HS-27A (cell line): ENCODE measurements at regions not wholly inside any gene's neighbourhood (a gene's known extent, or its start where the extent isn't known, plus 50 kb on each side); places are given as distances from the start of the nearest gene placed in this dataset.
A peak's percentile ranks its signal among the peaks of the same experiment; 100 is the strongest.

Experiments used
- DNase-seq: peaks from one replicate; pipeline ENCODE4 v3.0.0-alpha.2; 2012; ENCODE audit warnings: low read depth, missing footprints

DNA sequence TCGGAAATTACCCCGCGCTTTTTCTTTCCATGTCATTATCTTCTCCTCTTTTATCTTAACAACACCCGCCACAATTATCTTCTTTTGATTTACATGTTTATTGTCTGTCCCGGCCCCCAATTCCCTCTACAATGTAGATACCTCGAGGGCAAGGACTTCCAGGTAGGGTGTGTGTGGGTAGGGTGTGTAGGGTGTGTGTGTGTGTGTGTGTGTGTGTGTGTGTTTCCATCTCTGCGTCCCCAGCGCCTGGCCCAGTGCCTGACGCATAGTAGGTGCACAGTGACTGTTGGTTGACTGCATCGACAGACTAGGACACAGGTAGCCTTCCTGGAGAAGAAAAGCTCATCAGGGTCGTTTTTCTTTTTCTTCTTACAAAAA, 103.1 kb downstream of the UCHL1 start:
- no peak for DNase-seq

DNA sequence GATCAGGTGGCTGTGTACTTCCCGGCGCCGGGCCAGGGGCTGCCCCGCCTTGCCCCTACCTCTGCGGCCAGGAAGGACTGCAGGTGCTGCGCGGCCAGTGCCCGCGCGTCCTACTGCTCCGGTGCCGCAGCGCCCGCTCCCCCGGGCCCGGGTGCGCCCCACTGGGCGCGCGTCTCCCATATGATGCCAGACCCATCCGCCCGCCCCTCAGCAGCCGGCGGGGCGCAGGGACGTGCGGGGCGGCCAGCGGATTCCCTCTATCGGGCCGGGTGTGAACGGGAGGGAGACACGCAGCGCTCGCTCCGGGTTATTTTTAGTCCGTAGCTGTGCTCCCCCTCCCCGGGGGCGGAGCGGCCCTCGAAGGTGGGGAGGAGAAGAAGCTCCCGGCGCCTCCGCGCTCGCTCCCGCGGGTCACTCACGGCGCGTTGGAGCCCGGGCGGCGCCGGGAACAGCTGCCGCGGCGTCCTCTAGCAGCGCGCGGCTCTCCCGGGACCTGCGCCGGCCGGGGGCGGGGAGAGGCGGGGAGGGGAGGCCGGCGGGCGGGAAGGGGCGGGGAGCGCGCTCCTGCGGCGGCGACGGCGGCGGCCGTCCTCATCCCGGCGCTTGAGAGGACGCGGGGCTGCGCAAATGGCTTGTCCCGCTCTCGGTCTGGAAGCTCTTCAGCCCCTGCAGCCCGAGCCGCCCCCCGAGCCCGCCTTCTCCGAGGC, 103.6 kb downstream of the UCHL1 start:
- DNase-seq, result peak; percentile 30

DNA sequence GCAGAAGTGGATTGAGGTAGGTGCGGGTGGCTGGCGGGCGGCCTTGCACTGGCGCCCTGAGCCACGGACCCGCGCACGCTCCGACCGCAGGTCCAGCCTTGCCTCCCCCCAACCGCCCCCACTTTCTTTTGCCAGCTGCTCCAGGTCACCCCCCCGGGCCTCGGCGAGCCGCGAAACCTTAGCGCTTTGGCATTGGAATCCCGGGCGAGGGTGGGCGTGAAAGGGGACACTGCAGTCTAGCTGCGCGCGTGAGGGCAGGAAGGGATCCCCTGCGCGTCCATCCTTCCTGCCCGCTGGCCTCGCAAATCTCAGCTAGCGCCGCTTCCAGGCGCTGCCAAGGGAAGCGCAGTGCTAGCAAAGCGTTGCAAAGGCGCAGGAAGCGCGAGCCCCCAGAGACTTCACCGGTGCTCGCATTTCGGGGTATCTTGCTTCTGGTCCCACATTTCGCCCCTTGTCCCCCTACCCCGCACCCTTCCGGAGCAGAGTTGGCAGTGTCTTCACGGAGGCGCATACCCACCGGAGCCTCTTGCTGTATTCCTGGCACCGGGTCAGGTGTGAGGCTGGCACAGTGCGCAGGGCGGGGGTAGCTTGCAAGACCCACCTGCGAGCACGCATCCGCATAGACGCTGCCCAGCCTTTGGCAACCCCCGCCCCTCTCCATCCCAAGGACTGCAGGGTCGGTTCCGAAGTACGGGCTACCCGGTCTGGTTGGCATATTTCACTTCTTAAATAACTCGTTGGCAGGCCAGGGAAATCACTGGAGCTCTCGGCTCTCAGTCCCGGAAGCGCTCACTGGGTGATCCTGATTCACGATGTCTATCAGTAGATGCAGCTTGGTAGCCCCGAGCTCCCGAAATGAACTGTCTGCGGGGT, 104.4 kb downstream of the UCHL1 start:
- no peak for DNase-seq

DNA sequence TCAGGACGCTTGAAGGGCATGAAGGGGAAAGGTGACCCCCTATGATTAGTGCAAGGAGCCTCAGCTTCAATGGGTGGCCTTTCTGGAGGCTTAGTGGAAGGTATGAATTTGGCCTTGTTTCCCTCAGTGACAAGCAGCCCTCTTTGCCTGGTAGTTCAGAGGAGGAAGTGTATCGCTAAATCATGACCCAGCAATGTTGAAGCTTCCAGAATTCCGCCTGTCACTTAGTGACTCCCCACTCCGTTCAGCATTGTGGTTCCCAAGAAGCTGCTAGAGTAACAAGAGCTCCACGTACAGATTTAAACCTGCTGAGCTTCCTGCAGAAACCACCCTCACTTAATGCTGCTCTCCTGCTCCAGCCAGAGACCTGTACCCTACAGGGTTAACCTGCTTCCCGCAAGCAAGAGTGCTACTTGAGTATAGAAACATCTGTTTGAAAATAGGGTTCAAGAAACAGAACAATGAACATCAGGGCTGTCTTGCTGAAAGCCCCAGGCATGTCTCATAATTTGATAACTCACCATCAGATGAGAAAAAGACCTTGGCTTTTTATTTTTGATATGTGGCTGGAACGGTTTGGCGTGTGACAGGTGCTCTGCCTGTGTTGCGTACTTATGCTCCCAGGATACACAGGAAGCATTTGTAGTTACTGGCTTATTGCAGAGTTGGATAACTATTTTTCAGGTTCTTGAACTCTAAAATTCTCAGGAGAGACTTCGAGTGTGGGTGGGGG, 105.2 kb downstream of the UCHL1 start:
- no peak for DNase-seq

DNA sequence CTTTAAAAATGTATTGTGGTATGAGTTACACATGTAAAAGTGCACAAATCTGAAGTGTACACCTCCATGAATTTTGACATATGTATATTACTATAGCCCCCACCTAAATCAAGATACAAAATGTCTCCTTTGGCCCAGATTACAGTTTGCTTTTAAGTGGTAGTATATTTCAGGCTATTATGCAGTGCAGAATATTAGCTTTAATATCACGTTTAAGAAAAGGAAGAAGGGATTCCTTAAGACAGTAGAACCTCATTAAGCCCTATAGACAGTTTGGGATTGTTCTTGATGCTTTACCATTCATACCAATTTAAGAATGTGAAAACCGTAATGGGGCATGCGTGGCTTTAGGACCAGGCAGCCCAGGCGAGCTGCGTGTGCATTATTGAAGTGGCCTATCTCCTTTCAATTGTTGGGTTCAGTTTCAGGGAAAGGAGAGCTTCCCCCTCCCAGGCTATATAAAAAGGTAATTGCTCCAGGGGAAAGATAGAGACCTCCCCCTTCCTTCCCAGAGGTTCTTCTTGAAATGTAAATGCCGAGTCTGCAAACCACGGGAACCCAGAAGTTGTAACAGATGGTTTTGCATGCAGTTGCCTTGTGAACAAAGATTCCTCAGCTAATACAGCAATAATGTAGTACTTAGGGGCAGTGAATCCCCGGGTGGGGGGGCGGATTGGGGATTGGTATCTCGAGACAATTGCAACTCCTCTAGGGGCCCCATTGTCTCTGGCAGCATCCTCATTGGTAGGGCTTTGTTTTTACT, 106.1 kb downstream of the UCHL1 start:
- no peak for DNase-seq

DNA sequence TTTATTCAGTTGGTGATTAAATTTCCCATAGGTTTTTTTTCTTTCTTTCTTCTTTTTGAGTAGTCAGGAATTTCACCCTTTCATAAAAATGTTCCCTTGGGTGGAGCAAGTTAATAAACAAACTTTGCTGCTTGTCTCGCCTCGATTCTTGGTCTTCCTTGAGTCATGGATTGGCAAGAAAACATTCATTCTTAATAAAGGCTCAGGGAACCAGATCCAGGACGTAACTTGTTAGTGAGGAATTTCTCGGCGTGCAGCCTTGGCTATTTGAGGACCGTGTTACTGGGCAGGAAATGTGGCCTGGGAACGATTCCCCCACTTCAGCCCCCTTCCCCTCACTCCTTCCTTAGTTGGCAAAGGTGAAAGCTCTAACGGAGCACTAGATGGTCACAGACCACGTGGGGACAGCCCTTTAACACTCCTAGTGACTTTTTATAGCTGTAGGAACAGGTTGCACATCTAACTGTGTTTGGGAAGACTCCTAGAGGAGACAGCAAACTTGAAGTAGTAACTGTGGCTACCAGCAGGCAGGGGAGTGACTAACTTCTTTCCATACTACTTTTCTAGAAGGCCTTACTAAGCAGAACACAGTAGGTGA, 106.8 kb downstream of the UCHL1 start:
- peak; percentile 53 for DNase-seq

DNA sequence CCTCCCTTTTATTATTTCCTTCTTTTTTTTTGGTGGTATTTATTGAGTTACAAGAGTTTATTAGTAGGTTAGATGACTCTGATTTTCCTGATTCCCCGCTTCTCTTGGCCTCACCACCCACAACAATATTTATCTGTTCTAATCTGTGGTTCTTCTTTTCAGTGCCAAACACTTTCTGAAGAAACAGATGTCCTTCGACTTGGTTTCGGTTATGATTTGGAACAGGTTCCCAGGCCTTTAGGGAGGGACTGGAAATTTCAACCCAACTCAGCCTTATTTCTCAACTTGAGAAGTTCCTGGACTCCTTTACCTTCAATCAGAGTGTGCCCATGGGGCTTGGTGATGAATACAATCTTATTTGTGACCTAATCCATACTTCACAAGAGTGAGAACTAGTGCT, 108.1 kb downstream of the UCHL1 start:
- DNase-seq, result no peak

DNA sequence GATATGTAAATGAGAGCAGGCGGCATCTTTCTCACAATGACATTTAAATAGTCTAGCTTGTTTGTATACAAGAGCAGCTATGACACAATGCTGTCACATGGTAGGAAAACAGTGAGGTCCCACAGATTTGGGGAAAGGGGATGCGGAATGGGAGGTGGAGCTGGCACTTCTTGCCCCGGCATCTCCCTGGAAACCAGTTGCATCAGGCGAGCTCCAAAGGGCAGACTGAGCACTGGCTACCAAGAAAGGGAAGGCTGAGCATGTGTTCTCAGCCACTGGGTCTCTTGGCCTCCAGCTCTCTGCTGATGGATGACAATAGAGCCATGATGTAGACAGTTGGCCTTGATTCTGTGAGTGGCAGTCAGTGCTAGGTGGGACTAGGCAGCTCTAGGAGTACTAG, 109.0 kb downstream of the UCHL1 start:
- no peak for DNase-seq

DNA sequence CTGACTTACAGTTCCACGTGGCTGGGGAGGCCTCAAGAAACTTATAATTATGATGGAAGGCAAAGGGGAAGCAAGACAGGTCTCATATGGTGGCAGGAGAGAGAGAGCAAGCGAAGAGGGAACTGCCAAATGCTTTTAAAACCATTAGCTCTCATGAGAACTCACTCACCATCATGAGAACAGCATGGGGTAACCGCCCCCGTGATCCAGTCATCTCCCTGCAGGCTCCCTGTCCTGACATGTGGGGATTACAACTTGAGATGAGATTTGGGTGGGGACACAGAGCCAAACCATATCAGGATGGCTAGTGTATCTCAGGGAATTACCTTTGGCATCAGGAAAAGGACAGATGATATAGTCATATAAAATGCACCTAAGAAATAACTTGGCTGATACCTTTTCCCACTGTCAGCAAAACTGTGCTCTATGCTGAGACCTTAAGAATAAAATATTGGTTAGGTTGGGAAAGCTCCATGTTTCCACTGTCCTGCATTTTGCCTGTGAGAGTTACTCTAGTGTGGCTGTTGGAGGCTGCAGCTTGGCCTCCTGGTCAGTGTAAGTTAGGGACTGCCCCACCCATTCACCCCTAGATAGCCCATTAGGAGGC, 110.3 kb downstream of the UCHL1 start:
- DNase-seq, result no peak

DNA sequence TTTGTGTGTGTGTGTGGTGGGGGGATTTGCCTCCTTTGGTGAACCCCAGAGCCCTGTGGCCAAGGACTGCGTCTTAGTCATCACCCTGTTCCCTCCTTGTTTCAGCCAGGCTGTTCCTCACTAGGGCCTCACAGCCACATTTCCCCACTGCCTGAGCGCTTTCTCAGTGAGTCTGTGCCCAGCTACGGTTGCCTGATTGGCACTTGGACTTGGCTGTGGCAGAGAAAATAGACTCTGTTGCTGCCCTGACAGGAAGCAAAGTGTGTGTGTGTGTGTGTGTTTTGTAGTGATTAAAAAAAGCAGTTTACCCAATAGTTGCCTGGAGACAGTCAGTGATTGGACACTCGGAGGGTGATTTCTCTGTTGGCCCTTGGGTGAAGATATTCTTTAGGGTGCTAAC, 113.0 kb downstream of the UCHL1 start:
- no peak for DNase-seq

DNA sequence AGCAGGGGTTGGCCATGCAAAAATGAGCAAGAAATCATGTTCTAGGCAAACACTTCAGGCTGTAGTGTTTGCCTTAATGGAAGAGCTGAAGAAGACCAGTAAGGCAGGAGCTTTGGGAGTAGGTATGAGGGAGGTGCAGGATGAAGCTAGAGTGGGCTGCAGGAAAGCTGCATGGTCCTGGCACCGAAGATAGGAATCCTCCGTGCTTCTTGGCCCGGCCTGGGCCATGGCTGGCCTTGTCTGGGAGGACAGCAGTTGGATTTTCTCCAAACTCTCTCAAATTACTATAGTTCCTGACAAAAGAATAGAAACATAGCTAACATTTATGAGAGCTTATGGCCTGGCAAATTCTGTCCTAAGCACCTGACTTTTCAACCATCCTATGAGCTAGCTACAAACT, 116.5 kb downstream of the UCHL1 start:
- DNase-seq, result no peak

DNA sequence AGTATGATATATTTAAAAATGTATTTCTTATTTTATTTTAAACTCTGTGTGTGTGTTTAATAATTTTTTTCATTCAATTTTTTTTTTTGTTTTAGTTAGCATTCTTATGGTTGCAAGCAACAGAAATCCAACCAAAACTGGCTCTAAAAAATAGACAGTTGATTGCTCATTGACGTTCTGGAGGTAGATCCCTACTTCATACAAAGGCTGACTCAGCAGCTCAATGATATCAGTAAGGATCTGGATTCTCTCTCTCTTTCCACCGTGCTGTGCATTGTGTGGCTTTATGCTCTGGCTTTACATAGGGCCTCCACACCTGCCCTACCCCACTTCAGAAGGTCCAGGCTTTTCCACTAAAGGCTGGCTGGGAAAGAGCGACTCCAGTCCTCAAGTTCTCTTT, 117.8 kb downstream of the UCHL1 start:
- no peak for DNase-seq

DNA sequence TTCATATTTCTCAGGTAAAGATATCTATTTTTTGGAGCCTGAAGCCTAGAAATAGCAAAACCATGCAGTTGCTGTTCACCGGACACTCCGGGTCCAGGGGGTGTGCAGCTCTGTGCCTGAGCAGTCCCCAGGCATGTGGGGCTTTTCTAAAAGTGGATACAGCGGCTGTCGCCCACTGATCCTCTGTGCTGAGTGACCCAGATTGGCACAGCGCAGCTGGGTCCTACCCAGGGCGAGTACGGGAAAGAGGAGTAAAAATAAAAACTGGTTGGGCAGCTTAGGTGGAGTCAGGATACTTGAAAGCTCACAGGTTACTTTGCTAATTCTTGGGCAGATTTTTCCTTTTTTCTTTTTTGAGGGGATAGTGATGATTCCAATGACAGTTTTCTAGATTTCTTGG, 118.8 kb downstream of the UCHL1 start:
- no peak for DNase-seq

DNA sequence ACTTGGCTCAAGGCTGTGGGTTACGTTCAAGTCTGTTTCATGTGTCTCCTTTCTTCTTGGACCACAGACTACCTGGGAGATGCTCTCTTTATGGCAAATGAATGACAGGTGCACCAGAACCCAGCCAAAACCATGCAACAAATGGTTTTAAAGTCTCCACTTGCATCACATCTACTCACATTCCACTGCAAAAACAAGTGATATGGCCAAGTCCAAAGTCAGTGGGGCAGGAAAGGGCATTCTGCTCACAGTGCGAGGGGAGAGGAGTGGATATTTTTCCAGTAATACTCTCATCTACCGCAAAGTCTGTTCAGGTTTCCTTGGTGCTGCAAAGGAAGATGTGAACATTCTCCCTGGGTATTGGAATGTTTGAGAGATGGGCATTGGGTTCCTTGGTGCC, 120.5 kb downstream of the UCHL1 start:
- DNase-seq, result no peak

DNA sequence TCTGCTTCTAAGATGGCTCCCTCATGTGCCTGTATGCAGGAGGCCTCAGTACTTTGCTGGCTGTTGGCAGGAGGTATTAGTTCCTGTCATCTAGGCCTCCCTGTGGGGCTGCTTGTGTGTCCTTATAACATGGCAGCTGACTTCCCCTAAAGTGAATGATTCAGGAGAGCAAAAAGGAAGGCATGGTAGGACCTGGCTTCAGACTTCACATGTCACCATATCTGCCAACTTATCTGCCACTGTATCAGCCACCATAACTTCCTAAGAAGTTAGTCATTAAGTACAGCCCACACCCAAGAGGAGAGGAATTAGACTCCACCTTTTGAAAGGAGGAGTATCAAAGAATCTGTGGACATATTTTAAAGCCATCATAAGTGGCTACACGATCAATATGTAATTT, 122.5 kb downstream of the UCHL1 start:
- DNase-seq, result no peak

DNA sequence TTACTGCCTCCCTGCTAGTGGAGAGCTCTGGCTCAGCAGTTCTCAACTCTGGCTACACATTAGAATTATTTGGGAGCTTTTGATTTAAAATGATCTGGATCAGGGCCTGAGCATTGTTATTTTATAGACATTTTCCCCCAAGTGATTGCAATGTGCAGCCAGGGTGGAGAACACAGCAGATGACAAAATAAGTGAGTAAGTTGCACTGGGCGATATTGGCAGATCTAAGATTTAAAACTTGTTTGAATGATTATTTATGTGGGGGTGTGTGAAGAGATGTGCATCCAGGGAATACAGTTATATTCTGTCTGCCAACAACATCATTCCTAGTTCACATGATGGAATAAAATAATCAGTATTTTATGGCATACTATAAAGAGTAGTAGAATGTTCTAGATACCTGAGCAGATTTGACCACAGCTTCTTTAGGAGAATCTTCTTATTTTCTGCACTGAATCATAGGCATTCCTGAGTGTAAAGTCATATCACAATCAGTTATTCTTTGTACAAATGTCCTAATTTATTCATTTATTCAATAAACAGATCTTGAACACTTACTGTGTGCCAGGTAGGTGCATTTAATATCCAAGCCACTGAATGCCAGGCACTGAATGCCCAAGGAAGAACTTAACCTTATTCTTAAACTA, 123.9 kb downstream of the UCHL1 start:
- no peak for DNase-seq

DNA sequence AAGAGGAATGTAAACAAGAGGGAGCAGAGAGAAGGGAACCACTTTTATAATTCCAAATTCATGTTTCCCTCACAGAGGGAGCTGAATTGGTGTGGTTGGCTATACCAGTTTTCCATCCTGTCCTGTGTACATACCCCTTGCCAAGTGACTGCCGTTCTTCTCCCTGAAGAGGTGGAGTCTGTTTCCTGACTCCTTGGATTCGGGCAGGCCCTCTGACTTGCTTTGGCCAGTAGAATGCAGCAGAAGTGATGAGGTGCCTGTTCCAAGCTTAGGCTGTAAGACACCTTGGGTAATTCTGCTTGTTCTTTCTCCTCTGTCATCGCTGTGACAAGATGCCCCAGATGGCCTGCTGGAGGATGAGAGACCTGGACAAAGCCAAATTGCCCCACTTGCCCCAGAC, 124.7 kb downstream of the UCHL1 start:
- no peak for DNase-seq

DNA sequence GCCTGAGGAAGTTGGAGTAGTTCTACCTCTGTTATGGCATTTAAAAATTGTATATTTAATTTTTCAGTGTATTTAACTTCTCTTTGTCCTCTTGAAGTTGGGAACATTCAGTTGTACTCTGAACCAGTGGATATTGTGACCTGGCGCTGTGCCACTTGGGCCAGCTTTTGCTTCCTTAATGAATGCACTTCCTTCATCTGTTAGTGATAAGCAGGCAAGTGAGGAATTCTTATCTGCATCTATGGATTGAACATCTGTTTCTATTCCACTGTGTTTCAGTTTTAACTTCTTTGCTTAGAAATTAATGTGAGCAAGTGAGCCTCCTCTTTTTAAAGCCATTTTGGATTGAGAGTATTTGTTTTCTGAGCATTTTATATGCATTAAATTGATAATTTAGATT, 128.3 kb downstream of the UCHL1 start:
- no peak for DNase-seq

DNA sequence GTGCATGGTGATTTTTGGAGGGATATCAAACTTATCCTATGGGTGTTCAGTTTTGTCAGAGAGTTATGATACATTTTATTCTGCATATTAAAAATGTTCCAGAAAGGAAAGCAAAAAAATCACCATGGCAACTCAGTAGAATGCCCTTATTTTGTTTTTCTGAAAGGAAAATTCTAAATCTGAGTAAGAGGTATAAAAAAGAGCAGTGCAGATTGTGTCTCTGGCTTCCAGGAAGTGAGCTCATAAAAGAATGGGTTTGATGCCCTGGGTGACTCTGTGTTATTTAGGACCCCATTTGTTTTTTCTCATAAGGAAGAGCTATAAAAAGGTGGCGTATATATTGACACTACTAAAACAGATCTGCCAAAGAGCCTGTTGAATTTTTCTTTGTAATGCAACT, 128.8 kb downstream of the UCHL1 start:
- DNase-seq, result no peak

DNA sequence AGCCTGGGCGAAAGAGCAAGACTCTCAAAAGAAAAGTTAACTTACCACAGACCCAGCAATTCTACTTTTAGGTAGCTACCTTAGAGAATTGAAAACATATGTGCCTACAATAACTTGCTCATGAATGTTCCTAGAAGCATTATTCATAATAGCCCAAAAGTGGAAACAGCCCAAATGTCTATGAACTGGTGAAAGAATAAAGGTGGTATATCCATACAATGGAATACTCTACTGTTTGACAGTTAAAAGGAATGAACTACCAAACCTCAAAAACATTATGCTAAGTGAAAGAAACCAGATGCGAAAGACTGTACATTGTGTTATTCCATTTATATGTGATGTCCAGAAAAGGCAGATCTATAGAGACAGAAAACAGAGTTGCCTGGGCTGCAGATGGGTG, 131.4 kb downstream of the UCHL1 start:
- no peak for DNase-seq

DNA sequence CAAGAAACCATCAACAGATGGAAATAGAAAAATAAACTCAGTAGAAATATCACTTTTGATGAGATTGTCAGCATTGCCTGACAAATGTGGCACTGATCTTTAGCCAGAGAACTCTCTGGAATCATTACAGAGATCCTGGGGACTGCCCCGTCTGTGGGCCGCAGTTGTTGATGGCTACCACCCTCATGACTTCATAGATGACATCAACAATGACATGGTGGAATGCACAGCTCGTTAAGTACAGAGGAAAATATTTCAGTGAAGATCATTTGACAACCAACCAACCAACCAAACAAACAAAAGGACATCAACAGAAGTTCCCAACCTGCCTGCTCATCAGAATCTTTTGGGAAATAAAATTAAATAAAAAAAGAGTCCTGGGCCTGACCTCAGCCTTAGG, 132.6 kb downstream of the UCHL1 start:
- no peak for DNase-seq
